GM06990 (cell line): ENCODE measurements at regions not wholly inside any gene's neighbourhood (a gene's known extent, or its start where the extent isn't known, plus 50 kb on each side); places are given as distances from the start of the nearest gene placed in this dataset.

Experiments
- DNase-seq: peaks from one replicate; pipeline ENCODE4 v3.0.0-alpha.2; 2011; ENCODE audit not compliant: insufficient read length; ENCODE audit errors: extremely low read depth
- H3K27me3 ChIP-seq: replicated peaks from 2 replicates; pipeline ENCODE4 v1.6.0; 2011; ENCODE audit warnings: low read length; ENCODE audit not compliant: control insufficient read depth, insufficient read depth
- H3K36me3 ChIP-seq: 2 replicates; pipeline ENCODE4 v1.5.1; 2011; ENCODE audit warnings: low read length; ENCODE audit not compliant: control insufficient read depth, insufficient read depth
- H3K4me3 ChIP-seq: replicated peaks from 2 replicates; pipeline ENCODE4 v1.5.1; 2011; ENCODE audit warnings: low read depth, mild to moderate bottlenecking, control low read depth, low read length
- TF ChIP-seq, protein P1 (sequence below): IDR thresholded peaks from 2 replicates; pipeline ENCODE4 v1.5.1; 2011; ENCODE audit warnings: low read length, control low read depth, mild to moderate bottlenecking, inconsistent platforms; ENCODE audit not compliant: insufficient read depth, poor library complexity, severe bottlenecking

DNA sequence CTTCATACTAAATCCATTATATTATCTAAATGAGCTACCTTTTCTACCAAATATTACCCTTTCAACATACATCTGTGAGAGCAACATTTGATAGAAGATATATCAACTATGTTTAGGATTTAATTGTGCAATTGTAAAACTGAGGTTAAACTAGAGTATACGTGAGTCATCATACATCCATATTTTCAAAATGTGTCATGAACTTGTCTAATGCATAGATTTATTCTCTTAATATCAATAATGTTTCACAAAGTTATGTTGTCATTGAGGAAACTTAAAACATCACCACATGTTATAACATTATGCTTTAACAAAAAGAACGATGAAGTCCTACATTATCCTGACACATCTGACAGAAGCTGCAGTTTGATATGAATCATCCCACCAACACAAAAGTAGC lies 645.5 kb upstream of the NOVA1 start:
- H3K4me3 ChIP-seq = no peak overlapping the region
- no peaks in the 10 kb centered on the region for H3K27me3 ChIP-seq
- no peaks in the 10 kb centered on the region for H3K36me3 ChIP-seq
- TF ChIP-seq, protein P1, sequence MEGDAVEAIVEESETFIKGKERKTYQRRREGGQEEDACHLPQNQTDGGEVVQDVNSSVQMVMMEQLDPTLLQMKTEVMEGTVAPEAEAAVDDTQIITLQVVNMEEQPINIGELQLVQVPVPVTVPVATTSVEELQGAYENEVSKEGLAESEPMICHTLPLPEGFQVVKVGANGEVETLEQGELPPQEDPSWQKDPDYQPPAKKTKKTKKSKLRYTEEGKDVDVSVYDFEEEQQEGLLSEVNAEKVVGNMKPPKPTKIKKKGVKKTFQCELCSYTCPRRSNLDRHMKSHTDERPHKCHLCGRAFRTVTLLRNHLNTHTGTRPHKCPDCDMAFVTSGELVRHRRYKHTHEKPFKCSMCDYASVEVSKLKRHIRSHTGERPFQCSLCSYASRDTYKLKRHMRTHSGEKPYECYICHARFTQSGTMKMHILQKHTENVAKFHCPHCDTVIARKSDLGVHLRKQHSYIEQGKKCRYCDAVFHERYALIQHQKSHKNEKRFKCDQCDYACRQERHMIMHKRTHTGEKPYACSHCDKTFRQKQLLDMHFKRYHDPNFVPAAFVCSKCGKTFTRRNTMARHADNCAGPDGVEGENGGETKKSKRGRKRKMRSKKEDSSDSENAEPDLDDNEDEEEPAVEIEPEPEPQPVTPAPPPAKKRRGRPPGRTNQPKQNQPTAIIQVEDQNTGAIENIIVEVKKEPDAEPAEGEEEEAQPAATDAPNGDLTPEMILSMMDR = no peak
- no peak for DNase-seq

DNA sequence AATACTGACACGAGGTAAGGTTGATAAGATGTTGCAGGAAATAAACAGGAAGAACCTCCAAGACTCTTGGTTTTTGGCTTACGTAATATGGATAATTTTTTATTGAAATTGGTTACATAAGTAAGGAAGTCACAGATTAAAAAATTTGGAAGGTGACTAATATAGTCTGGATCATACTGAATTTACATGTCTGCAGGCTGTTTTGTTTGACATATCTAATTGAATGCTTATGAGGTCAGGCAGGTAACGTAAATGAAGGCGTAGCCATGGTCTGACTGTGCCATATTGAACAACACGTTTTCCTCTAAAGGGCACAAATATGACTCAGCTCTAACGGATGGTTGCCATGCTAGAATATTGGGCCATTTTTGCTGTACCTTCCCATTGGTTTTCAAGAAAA lies 648.1 kb upstream of the NOVA1 start:
- Histone ChIP-seq H3K36me3 (no peaks in the 10 kb centered on the region), H3K4me3 (no peak overlapping the region), H3K27me3 (no peaks in the 10 kb centered on the region)
- no peak for DNase-seq
- TF ChIP-seq, protein P1 = no peak

DNA sequence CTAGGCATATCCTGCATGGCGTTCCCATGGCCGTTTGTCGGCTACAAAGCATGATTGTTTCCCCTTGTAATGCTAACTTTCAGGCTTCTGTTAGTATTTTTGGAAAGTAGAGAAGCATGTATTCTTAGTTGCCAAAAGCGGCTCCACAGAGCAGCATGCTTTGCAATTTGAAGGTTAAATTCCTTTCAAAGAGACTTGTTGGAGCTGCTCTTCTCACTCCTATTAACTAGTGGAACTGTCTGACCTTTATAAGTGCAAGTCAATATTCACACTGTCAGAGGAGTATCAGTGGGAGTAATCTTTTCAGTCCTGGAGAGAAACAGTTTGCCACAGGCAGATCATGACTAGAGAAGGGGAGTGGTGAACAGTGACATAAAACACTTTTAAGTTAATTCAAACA lies 656.1 kb upstream of the NOVA1 start:
- no peak for DNase-seq
- no peaks in the 10 kb centered on the region for H3K36me3 ChIP-seq
- no peaks in the 10 kb centered on the region for H3K27me3 ChIP-seq
- TF ChIP-seq, protein P1 = no peak
- no peak overlapping the region for H3K4me3 ChIP-seq

DNA sequence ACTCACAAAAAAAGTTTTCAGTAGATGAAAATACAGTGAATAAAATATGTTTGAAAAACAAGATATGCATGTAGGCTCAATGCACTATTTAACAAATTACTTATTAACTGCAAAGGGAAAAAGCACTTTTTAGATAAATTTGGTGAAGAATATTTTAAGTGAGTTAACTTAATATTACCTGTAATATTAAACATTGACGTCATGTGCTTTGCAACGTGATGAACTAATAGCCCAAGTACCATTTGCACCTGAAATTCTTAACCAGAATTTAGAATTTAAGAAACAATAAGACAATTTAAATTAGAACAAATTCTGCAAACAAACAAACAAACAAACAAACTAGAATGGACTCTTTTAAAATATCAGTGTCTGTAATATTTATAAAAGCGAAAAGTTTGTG lies 659.0 kb upstream of the NOVA1 start:
- H3K36me3 ChIP-seq = no peaks in the 10 kb centered on the region
- DNase-seq = no peak
- TF ChIP-seq, protein P1 = no peak
- no peaks in the 10 kb centered on the region for H3K27me3 ChIP-seq
- H3K4me3 ChIP-seq = no peak overlapping the region

DNA sequence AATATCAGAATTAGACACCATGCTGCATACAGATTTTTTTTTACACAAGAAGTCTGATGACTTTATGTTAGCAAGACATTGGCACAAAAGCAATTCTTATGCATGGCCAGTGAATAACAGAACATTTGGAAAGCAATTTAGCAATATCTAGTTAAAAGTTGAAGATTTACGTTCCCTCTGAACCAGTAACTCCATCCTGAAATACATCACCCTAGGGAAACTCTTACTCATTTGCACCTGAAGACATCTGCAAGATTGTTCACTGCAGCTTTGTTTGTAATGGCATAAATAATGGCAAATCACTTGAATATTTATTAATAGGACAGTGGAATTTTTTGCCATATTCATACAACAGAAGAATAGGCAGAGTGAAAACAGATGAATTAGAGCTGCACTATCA lies 670.0 kb upstream of the NOVA1 start:
- TF ChIP-seq, protein P1 = no peak
- Histone ChIP-seq H3K27me3 (no peaks in the 10 kb centered on the region), H3K4me3 (no peak overlapping the region), H3K36me3 (no peaks in the 10 kb centered on the region)
- no peak for DNase-seq

DNA sequence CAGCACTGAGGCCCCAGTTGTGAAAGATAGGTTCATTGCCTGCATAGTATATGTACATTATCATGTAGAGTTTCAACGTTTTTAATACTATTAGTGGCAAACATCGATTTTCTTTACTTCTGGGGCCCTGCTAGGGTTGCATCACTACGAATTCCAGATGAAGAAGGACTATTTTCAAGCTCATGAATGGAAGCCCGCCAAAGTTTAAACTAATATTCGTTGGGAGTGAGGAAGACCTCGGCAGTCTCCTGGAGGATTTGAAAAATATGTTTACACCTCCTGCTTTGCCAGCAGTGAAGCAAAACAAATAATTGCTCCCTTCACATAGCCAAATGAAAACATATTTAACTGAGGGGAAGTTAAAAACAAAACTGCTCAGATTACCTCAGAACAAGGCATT lies 672.9 kb upstream of the NOVA1 start:
- H3K4me3 ChIP-seq = no peak overlapping the region
- H3K27me3 ChIP-seq = no peaks in the 10 kb centered on the region
- TF ChIP-seq, protein P1 = no peak
- DNase-seq = no peak
- no peaks in the 10 kb centered on the region for H3K36me3 ChIP-seq
